ENCODE measurements at regions not wholly inside any gene's neighbourhood (a gene's known extent, or its start where the extent isn't known, plus 50 kb on each side); places are given as distances from the start of the nearest gene placed in this dataset.

DNA sequence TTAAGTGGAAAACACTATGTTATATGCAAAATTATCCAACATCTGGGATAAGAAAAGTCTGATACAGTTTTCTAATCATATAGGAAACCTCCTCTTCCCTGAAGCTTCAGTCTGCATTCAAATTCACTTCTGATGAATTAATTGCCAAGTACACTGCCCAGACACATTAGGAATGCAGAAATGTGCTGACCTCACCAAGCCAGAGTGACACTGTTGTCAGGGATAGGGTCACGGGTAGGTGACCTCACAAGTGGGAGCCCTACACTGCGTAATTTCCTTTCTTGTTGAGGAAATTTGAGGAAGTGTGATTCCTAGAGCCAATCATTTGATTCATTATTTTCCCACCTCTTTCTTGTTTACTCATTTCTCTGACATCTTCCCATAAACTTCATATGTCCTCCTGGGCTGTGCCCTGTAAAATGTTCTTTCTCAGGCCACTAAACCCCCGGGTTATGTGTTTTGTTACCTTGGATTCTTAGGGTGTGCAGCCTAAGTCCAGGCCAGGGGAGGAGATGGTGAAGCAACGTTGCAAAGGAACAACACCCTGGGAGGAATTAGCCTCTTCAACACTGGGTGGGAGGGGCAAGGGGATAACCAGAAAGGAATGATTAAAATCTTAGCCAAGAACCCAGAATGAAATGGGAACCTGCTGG is 411.9 kb downstream of the MTRR start:
- Mint-ChIP-seq H3K4me3 (no peak overlapping the region), H3K27me3 (no peaks in the 10 kb centered on the region), H3K27ac (no peak overlapping the region), H3K36me3 (ENCODE audit: low read depth) (no peaks in the 10 kb centered on the region), H3K4me1 (ENCODE audit: low read depth) (no peaks in the 10 kb centered on the region), H3K9me3 (no peaks in the 10 kb centered on the region)

DNA sequence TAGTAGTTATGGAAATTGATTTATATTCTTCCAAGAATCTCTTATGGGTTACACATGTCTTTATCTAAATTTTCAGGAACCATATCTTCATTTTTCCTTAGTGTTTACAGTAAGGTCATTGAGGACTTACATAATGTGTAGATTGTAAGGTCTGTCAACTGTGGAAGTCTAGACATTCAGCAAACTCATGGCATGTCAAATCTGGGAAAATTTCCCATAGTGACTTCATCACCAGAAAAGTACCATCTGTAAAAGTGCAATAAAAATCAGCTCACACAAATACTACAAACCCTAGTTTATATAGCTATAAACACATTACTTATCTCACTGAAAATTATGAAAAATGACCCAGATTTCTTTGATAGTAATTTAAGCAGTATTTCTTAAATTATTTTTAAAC is 419.4 kb downstream of the MTRR start:
- H3K27me3 Mint-ChIP-seq = no peaks in the 10 kb centered on the region
- peaks cover 4% of the 10 kb centered on the region for H3K9me3 Mint-ChIP-seq
- no peak overlapping the region for H3K27ac Mint-ChIP-seq
- H3K4me1 Mint-ChIP-seq (ENCODE audit: low read depth) = no peaks in the 10 kb centered on the region
- no peak overlapping the region for H3K4me3 Mint-ChIP-seq
- no peaks in the 10 kb centered on the region for H3K36me3 Mint-ChIP-seq (ENCODE audit: low read depth)

DNA sequence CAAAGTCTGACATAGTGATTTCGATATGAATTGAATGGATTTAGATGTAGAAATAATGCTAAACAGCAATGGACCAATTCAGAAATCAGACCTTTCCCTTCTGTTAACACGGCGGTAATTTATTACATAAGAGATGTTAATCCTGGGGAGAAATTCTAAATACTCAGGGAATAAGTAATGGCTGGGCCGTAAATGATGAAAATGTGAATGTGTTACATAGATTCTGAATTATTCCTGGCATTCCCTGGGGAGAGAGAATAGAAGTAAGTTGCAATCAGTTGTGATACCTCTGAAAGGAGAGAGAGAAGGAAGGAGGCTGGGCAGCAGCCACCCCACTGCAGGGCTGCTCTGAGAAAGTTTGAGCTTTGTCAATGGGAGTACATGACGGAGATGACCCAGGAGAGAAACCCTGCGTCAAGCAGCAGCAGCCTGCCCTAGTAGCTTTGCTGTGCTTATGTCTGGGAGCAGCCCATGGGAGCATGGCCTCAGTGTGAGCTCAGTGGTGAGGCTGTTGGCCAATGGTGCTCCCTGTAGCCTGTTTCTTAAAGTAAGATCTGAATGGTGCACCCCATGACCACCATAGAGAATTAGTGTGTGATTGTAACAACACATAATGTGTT is 420.1 kb downstream of the MTRR start:
- Mint-ChIP-seq H3K27ac (no peak overlapping the region), H3K9me3 (peaks cover 5% of the 10 kb centered on the region), H3K4me1 (ENCODE audit: low read depth) (no peaks in the 10 kb centered on the region), H3K27me3 (no peaks in the 10 kb centered on the region), H3K36me3 (ENCODE audit: low read depth) (no peaks in the 10 kb centered on the region), H3K4me3 (no peak overlapping the region)

DNA sequence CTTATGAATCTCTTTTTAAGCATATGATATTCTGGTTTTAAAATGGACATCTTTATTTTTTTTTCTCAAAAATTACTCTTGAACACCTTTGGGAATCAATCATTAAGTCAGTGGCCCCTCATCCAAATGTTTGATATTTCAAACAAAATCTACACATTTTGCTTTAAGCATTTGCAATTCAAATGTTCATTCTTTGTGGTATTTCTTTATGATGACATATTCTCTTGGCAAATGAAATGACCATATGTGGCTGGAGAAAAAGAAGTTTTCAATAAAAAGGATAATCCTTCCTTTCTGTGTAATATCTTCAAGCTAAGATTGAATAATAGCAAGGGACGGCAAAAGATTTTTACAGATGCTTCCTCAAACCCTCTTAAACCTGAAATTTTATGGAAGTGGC is 420.8 kb downstream of the MTRR start:
- H3K4me1 Mint-ChIP-seq (ENCODE audit: low read depth) = no peaks in the 10 kb centered on the region
- H3K27me3 Mint-ChIP-seq = no peaks in the 10 kb centered on the region
- H3K27ac Mint-ChIP-seq = no peak overlapping the region
- H3K4me3 Mint-ChIP-seq = no peak overlapping the region
- H3K9me3 Mint-ChIP-seq = peaks cover 6% of the 10 kb centered on the region
- H3K36me3 Mint-ChIP-seq (ENCODE audit: low read depth) = no peaks in the 10 kb centered on the region

DNA sequence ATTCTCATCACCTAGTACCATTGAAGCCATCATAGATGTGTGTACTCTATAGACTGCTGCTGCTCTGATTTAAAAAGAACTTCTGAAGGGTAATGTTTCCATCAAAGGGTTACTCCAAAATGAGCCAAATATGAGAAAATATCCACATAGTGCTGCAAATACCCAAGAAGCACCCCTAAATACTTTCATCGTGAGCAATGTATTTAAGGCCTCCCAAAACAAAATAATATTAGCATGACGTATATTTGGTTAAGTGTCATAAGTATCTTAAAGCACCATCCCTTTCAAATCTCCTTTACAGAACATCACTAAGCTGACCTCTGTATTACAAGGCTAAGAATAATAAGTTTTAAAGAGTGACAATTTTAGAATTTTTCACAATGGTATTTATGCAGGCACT is 421.8 kb downstream of the MTRR start:
- Mint-ChIP-seq H3K36me3 (ENCODE audit: low read depth) (no peaks in the 10 kb centered on the region), H3K4me3 (no peak overlapping the region), H3K27me3 (no peaks in the 10 kb centered on the region), H3K27ac (no peak overlapping the region), H3K9me3 (peaks cover 6% of the 10 kb centered on the region), H3K4me1 (ENCODE audit: low read depth) (no peaks in the 10 kb centered on the region)

DNA sequence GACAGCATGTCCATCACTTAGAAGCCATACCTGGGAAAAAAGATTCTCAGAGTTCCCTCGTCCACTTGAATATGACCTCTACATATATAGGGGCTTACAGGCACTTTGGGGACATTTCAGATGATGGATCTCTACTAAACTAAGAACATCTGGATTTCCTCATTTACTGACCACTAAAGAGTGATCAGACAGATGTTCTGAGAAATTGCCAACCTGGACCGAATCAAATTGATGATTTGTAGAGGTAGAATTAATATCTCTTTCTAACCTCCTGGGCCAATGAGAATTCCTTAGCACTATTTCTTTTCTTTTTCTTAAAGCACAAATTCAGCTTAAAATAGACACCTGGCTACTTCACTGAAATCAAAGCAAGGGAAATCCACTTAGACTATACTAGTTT is 422.7 kb downstream of the MTRR start:
- no peak overlapping the region for H3K4me3 Mint-ChIP-seq
- H3K36me3 Mint-ChIP-seq (ENCODE audit: low read depth) = no peaks in the 10 kb centered on the region
- H3K27me3 Mint-ChIP-seq = no peaks in the 10 kb centered on the region
- H3K4me1 Mint-ChIP-seq (ENCODE audit: low read depth) = no peaks in the 10 kb centered on the region
- peaks cover 6% of the 10 kb centered on the region for H3K9me3 Mint-ChIP-seq
- H3K27ac Mint-ChIP-seq = no peak overlapping the region

DNA sequence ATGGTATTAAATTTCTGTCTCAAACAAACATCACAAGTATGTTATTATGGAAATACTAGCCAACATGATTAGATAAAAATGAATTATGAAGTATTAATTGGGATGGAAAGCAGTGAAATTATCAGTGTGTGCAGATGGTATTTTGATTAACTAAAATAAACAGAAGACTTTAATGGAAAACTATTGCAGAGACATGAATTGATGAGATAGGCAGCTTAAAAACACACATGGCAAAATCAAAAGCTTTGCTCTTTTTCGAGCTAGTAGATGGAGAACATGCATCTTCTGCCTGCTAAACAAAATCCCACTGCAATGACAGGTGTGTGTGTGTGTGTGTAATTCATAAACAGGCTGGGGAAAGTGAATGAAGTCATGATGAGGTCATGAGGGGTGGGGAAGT is 426.2 kb downstream of the MTRR start:
- H3K36me3 Mint-ChIP-seq (ENCODE audit: low read depth) = no peaks in the 10 kb centered on the region
- no peaks in the 10 kb centered on the region for H3K27me3 Mint-ChIP-seq
- H3K27ac Mint-ChIP-seq = no peak overlapping the region
- no peak overlapping the region for H3K4me3 Mint-ChIP-seq
- no peaks in the 10 kb centered on the region for H3K4me1 Mint-ChIP-seq (ENCODE audit: low read depth)
- peaks cover 3% of the 10 kb centered on the region for H3K9me3 Mint-ChIP-seq

DNA sequence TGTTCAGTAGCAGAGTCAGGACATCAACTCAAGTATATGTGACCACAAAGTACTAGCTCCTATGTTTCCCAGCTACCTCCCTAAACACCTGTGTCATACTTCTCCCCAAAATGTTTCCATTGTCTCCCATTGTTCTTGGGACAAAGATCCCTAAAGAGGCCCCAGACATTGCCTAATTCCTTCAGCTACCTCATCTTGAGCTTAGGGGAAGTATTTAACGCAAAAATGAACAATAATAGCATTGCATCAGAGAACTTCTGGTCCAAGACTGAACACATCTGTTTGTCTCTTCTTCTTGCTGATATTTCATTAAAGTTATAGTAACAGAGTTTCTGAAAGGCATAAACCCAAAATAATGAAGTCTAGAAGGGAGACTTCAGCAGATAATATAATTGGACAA is 430.8 kb downstream of the MTRR start:
- Mint-ChIP-seq H3K4me1 (ENCODE audit: low read depth) (no peaks in the 10 kb centered on the region), H3K36me3 (ENCODE audit: low read depth) (no peaks in the 10 kb centered on the region), H3K9me3 (peaks cover 6% of the 10 kb centered on the region), H3K27me3 (no peaks in the 10 kb centered on the region), H3K4me3 (no peak overlapping the region), H3K27ac (no peak overlapping the region)

DNA sequence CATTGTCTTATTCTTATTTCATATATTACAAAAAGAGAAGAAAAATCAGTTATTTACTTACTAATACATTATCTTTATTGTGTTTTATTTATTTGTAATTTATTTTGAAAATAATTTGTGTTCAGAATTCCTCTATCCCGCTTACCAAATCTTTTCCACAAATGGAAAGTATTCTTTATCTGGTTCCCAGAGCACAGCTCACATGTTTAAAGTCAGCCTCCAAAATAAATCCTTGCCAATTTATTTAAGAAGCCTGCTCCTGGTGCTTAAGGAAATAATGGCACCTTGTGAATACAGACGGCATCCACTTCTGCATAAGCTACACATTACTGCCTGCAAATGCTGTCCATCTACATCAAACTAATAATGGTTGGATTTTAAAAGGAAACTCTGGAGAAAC is 435.4 kb downstream of the MTRR start:
- H3K27me3 Mint-ChIP-seq = no peaks in the 10 kb centered on the region
- no peak overlapping the region for H3K4me3 Mint-ChIP-seq
- peaks cover 12% of the 10 kb centered on the region for H3K9me3 Mint-ChIP-seq
- H3K4me1 Mint-ChIP-seq (ENCODE audit: low read depth) = no peaks in the 10 kb centered on the region
- H3K27ac Mint-ChIP-seq = no peak overlapping the region
- H3K36me3 Mint-ChIP-seq (ENCODE audit: low read depth) = no peaks in the 10 kb centered on the region

DNA sequence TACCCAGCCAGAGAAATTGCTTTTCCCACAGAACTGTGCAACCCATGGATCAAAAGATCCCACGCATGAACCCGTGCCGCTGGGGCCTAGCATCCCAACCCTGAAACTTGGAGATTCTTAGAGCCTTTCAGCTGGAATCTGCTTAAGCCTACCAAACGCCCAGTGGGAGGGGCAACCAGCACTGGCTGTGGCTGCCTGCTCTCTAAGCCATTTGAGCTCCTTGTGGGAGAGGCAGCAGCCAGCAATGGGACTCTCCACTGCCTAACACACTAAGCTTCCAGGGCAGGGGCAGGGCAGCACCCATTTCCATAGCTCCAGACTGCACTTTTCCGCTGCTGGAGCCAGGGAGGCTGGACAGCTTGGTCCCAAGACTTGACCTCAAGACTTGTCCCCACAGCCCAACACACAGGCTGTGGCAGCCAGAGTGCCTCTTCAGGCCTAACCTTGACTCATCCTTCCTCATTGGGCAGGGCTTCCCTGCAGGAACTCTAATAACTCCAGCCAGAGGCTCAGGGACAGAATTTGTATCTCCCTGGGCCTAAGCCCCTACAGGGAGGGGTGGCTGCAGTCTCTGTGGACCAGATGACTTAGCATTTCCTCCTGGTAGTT is 437.4 kb downstream of the MTRR start:
- no peaks in the 10 kb centered on the region for H3K27me3 Mint-ChIP-seq
- peaks cover 19% of the 10 kb centered on the region for H3K9me3 Mint-ChIP-seq
- no peak overlapping the region for H3K27ac Mint-ChIP-seq
- no peak overlapping the region for H3K4me3 Mint-ChIP-seq
- H3K4me1 Mint-ChIP-seq (ENCODE audit: low read depth) = no peaks in the 10 kb centered on the region
- no peaks in the 10 kb centered on the region for H3K36me3 Mint-ChIP-seq (ENCODE audit: low read depth)

DNA sequence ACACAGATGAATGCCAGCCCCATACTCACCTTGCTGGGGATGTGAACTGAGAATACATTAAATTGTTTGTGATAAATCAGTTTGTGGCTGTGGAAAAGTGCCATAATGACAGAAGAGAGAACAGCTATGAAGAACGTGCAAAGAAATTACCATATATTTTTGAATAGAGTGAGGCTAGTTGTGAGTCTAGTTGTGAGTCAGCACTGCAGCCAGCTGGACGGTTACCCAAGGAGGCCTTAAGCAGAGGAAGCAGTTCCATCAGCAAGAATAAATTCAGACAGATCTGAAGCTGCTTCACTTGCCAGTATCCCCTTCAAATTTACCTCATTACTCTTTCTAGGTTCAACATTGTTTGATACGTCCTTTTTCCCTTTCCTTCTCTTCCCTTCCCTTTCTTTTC is 446.0 kb downstream of the MTRR start:
- no peak overlapping the region for H3K4me3 Mint-ChIP-seq
- H3K36me3 Mint-ChIP-seq (ENCODE audit: low read depth) = no peaks in the 10 kb centered on the region

DNA sequence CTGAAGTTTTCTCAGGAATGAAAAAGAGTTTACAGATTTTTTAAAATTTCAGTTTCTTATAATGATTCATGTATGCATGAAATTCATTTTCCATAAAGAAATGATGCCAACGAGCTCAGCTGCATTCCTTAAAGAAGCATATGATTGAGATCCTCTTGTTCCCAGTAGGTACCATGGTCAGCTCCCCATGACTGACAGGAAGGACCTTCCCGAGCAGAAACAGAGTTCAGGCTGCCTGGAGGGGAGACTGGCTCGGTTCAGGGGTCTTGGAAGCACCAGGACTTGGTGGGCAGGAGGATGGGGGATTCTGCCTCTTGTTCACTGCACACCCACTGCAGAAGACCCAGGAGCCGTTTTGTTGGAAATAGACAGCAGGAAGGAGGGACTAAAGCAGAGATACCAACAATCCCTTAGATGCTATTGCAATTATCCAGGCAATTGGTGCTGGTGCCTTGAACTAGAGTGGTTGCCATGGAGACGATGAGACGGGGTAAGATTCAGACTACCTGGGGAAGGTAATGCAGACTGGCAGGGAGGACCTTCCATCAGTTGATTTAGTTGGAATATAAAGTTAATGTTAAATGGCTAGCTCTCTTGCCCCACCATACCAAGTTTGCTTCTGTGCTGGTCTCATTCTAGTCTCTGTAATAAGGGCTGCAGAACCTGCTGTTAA is 447.8 kb downstream of the MTRR start:
- Mint-ChIP-seq H3K9me3 (peaks cover 3% of the 10 kb centered on the region), H3K4me3 (no peak overlapping the region), H3K27ac (no peak overlapping the region), H3K36me3 (ENCODE audit: low read depth) (no peaks in the 10 kb centered on the region), H3K4me1 (ENCODE audit: low read depth) (no peaks in the 10 kb centered on the region), H3K27me3 (no peaks in the 10 kb centered on the region)

More for the DNA sequence above, 446.0 kb downstream of the MTRR start:
- Mint-ChIP-seq H3K9me3 (peaks cover 7% of the 10 kb centered on the region), H3K27me3 (no peaks in the 10 kb centered on the region), H3K27ac (no peak overlapping the region), H3K4me1 (ENCODE audit: low read depth) (no peaks in the 10 kb centered on the region)

DNA sequence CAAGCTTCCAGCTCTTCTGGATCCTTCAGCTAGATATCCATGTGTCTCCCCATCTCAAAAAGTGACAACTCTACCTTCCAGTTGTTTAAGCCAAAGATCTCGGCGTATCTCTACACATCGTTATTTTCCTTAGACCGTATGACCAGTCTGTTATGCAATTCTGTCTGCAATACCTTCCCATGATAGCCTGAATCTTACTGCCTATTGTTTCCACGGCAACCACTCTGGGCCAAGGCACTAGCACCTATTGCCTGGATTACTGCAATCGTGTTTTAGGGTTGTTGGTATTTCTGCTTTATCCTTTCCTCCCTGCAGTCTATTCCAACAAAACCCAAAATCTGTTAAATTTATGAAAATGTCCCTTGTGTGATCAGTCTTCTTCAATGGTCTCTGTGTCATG is 448.4 kb downstream of the MTRR start:
- Mint-ChIP-seq H3K4me3 (no peak overlapping the region), H3K27ac (no peak overlapping the region), H3K27me3 (no peaks in the 10 kb centered on the region), H3K4me1 (ENCODE audit: low read depth) (no peaks in the 10 kb centered on the region), H3K9me3 (peaks cover 3% of the 10 kb centered on the region), H3K36me3 (ENCODE audit: low read depth) (no peaks in the 10 kb centered on the region)

DNA sequence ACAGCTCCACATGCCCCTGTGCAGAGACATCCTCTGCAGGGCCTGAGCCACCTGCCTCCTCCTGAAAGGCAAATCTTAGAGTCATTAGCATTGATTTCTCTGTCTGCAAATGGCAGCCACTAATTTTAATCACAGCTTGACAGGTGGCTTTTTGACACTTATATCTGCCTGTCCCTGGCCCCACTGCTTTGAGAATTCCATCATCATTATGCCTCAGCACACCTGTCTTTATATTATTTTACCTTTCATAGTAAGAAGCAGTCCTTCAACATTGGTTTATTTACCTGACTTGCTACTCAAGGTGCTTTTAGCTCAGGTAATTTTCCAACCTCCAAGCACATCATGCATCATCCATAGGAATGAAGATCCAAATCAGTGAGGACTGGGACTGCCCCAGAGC is 451.3 kb downstream of the MTRR start:
- Mint-ChIP-seq H3K27me3 (no peaks in the 10 kb centered on the region), H3K4me3 (no peak overlapping the region), H3K36me3 (ENCODE audit: low read depth) (no peaks in the 10 kb centered on the region), H3K27ac (no peak overlapping the region), H3K4me1 (ENCODE audit: low read depth) (no peaks in the 10 kb centered on the region), H3K9me3 (peaks cover 3% of the 10 kb centered on the region)

DNA sequence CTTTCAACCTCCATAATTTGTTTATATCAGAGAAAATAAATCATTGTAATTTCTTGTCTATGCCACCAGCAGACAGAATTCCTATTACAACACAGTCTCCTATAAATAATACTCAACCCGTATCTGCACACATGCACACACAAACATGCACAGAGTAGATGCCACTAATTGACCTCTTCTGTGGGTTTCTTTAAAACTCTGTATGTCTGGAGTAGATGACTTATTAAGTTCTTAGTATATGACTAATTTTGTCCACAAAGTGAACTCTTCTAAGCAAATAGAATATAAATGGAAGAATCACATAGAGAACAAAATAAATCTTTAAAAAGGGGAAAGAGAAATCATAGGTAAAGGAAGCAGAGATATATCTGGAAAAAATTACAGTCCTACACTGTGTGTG is 452.3 kb downstream of the MTRR start:
- no peaks in the 10 kb centered on the region for H3K36me3 Mint-ChIP-seq (ENCODE audit: low read depth)
- H3K27me3 Mint-ChIP-seq = no peaks in the 10 kb centered on the region
- H3K27ac Mint-ChIP-seq = no peak overlapping the region
- no peak overlapping the region for H3K4me3 Mint-ChIP-seq
- no peaks in the 10 kb centered on the region for H3K4me1 Mint-ChIP-seq (ENCODE audit: low read depth)
- peaks cover 3% of the 10 kb centered on the region for H3K9me3 Mint-ChIP-seq

Data from stimulated activated naive CD8-positive, alpha-beta T cell treated with anti-CD3 and anti-CD28 coated beads, Interleukin-15, Interleukin-2, amounts not matched to agents 100 ng/mL and 50 ng/mL, for 24 hours (primary cell).